Brain microvascular endothelial cell (primary cell): ENCODE measurements at regions not wholly inside any gene's neighbourhood (a gene's known extent, or its start where the extent isn't known, plus 50 kb on each side); places are given as distances from the start of the nearest gene placed in this dataset.

Source experiments
- DNase-seq: peaks from one replicate; pipeline ENCODE4 v3.0.0-alpha.2; 2020
- H3K27ac ChIP-seq: fragments of 250-450 bp; sonication (Bioruptor Pico); 2 replicates; pipeline ENCODE4 v1.5.1; 2020; ENCODE audit warnings: mild to moderate bottlenecking, moderate library complexity
- H3K27me3 ChIP-seq: fragments of 250-450 bp; sonication (Bioruptor Pico); replicated peaks from 2 replicates; pipeline ENCODE4 v1.5.1; 2020; ENCODE audit warnings: mild to moderate bottlenecking
- H3K36me3 ChIP-seq: fragments of 250-450 bp; sonication (Bioruptor Pico); replicated peaks from 2 replicates; pipeline ENCODE4 v1.5.1; 2020; ENCODE audit warnings: mild to moderate bottlenecking
- H3K4me3 ChIP-seq: 2 replicates; pipeline ENCODE4 v1.5.1; 2011; ENCODE audit warnings: low read depth, mild to moderate bottlenecking, control low read depth, low read length, moderate library complexity
- CTCF ChIP-seq: IDR thresholded peaks from 2 replicates; pipeline ENCODE4 v1.5.1; 2011; ENCODE audit warnings: low read depth, mild to moderate bottlenecking, moderate library complexity, low read length, control low read depth, inconsistent platforms; ENCODE audit errors: missing control alignments
- in situ Hi-C: cut with HindIII; loops from 2 replicates; pipeline ENCODE4 v1.10.0; 2017; ENCODE audit warnings: low sequenced_read_pairs, low pct_ligation_motif_present

DNA sequence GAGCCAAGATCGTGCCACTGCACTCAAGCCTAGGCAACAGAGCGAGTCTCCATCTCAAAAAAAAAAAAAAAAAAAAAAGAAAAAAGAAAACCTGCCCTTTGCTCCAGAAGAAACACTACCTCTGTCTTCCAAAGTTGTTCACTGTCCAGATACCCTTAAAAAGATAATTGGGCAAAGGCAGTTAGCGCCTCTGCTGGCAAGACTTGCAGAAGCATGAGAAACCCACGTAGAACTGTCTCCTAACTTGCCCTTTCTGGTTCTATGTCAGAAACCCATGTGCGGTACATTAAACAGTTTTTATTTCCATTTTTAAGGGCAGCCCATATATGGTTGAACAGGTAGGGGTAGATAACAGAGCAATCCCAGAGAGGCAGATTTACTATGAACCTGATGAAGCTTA is 1026.4 kb downstream of the ROBO2 start:
- TF ChIP-seq CTCF = peak; percentile 5
- H3K27ac ChIP-seq = no peak overlapping the region
- no peak overlapping the region for H3K4me3 ChIP-seq
- no peaks in the 10 kb centered on the region for H3K36me3 ChIP-seq
- no peaks in the 10 kb centered on the region for H3K27me3 ChIP-seq
- in situ Hi-C loops = no loop called here
- no peak for DNase-seq

DNA sequence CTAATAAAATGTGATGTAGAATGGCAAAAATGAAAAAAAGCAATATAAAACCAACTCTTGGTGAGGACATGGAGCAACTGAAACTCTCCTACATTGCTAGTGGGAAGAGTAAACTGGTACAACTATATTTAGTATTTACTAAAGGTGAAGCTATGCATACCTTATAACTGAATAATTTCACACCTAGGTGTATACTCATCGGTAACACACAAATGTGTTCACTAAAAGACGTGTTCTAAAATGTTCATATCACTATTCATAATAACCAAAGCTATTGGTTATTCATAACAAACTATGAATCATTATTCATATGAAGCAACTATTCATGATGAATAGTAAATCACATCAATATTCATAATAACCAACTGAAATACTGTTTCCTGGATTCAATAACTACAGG is 1030.3 kb downstream of the ROBO2 start:
- Histone ChIP-seq H3K27me3 (no peaks in the 10 kb centered on the region), H3K27ac (no peak overlapping the region), H3K4me3 (no peak overlapping the region), H3K36me3 (no peaks in the 10 kb centered on the region)
- in situ Hi-C loops = no loop called here
- TF ChIP-seq CTCF = no peak
- no peak for DNase-seq

- Histone ChIP-seq H3K36me3 (no peaks in the 10 kb centered on the region), H3K4me3 (no peak overlapping the region), H3K27ac (no peak overlapping the region), H3K27me3 (no peaks in the 10 kb centered on the region)
- DNase-seq = no peak
- in situ Hi-C loops = no loop called here
- no peak for TF ChIP-seq CTCF
Observed at GRCh38 chr3:78076379-78076778, 1036.5 kb downstream of the ROBO2 start.

GRCh38 chr3:78077178-78077577 is 1037.3 kb downstream of the ROBO2 start:
- Histone ChIP-seq H3K4me3 (no peak overlapping the region), H3K27me3 (no peaks in the 10 kb centered on the region), H3K36me3 (no peaks in the 10 kb centered on the region), H3K27ac (no peak overlapping the region)
- no peak for TF ChIP-seq CTCF
- in situ Hi-C loops = no loop called here
- no peak for DNase-seq

DNA sequence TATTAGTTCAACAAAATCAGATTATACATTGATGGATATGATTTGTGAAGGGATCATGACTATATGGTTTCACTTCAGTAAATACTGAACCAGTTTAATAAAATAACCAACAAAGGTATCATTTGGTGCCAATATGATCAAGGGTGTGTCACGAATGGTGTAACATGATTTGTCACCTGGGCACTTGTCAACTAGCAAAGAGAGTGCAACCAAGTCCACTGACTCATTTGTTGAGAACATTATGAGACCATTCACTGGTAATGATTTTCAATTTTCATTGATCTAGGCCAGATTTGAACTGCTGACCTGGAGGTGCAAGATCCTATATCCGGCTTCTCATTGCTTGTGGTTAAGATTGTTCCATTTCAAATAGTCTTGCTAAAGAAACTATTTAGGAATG is 1037.9 kb downstream of the ROBO2 start:
- H3K27ac ChIP-seq = no peak overlapping the region
- in situ Hi-C loops = no loop called here
- TF ChIP-seq CTCF = no peak
- DNase-seq = no peak
- no peaks in the 10 kb centered on the region for H3K27me3 ChIP-seq
- no peak overlapping the region for H3K4me3 ChIP-seq
- H3K36me3 ChIP-seq = no peaks in the 10 kb centered on the region

GRCh38 chr3:78079514-78079913 is 1039.6 kb downstream of the ROBO2 start:
- Histone ChIP-seq H3K27ac (no peak overlapping the region), H3K4me3 (no peak overlapping the region), H3K36me3 (no peaks in the 10 kb centered on the region), H3K27me3 (no peaks in the 10 kb centered on the region)
- TF ChIP-seq CTCF = no peak
- no peak for DNase-seq
- in situ Hi-C loops = no loop called here
